ENCODE measurements at regions not wholly inside any gene's neighbourhood (a gene's known extent, or its start where the extent isn't known, plus 50 kb on each side); places are given as distances from the start of the nearest gene placed in this dataset.
A peak's percentile ranks its signal among the peaks of the same experiment; 100 is the strongest.

DNA sequence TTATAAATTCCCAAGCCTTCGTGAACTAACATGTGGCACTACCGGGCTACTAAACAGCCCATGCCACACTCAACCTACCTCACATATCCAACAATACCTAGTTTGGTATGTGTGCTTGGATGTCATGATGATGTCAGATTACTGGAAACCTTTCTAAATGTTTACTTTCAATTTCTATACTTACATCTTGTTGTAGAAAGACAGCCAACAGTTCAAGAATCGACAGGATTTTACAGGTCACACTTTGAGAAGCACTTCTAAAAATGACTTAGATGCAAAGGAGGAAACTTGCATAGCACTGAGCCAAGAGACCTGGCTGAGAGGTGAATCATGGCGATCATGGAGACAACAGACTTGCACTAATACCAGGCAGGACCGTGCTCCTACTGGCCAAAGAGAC is 209.9 kb downstream of the COL4A1 start:
- ATAC-seq (no peak), DNase-seq (ENCODE audit: low spot score in 2 of 2) (no peak)
- H3K4me3 Mint-ChIP-seq, result no peak overlapping the region
- H3K27ac Mint-ChIP-seq, result no peak overlapping the region
- H3K9me3 Mint-ChIP-seq, result peaks cover 10% of the 10 kb centered on the region
- no peaks in the 10 kb centered on the region for H3K36me3 Mint-ChIP-seq
- no peaks in the 10 kb centered on the region for H3K4me1 Mint-ChIP-seq

DNA sequence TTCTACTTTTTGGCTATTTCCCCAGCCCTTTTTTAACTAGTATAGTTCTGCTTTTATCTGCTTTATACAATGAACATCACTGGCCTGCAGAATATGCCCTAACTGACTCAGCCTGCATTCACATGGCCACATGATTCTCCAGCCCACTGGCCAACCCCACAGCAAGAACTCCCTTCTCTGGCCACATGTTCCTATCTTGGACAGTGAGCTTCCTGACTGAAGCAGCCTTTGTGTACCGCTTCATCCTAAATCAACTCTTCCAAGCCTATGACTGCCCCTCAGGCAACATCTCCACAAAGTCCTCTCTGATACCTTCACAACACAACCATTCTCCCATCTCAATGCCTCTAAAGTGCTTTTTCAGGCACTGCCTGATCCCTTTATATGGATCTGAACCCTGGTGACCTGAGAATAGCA is 214.1 kb downstream of the COL4A1 start:
- DNase-seq (ENCODE audit: low spot score in 2 of 2) (no peak), ATAC-seq (no peak)
- Mint-ChIP-seq H3K27ac (no peak overlapping the region), H3K4me3 (no peak overlapping the region), H3K4me1 (no peaks in the 10 kb centered on the region), H3K9me3 (no peaks in the 10 kb centered on the region), H3K36me3 (no peaks in the 10 kb centered on the region)

DNA sequence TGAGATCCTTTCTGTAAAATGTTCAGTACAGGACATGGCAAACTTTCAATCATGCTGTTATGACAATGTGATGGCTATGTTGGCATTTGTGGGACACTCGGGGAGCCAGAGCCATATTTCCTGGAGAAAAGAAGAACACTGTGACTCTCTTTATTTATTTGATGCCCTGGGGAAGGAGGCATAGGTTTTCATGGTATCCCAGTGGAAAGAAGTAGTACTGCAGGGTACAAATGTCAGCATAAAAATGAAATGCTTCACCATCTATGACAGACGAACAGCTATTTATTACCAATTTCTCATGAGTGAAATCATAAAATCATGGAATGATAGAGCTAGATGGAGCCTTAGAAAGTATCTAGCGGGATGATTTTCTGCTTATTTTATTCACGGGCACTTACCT is 217.1 kb downstream of the COL4A1 start:
- H3K36me3 Mint-ChIP-seq, result no peaks in the 10 kb centered on the region
- no peaks in the 10 kb centered on the region for H3K4me1 Mint-ChIP-seq
- ATAC-seq (no peak), DNase-seq (ENCODE audit: low spot score in 2 of 2) (no peak)
- no peaks in the 10 kb centered on the region for H3K9me3 Mint-ChIP-seq
- H3K4me3 Mint-ChIP-seq, result no peak overlapping the region
- no peak overlapping the region for H3K27ac Mint-ChIP-seq

DNA sequence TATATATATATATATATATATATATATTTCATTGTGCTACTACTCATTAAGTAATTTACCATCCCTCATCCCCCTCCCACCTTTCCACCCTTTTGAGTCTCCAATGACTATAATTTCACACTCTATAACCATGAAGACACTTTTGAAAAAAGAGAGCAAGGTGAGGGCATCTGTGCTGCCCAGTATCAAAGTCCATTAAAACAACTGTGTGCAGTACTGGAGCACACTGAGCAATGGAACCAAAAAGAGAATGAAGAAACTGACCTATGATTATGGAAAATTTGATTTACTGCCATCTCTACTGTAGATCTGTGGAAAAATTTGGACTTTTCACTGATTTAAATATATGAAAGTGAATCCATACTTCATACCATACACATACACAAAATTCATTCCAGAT is 217.9 kb downstream of the COL4A1 start:
- DNase-seq (ENCODE audit: low spot score in 2 of 2), result no peak
- Mint-ChIP-seq H3K4me3 (no peak overlapping the region), H3K27ac (no peak overlapping the region), H3K9me3 (no peaks in the 10 kb centered on the region), H3K36me3 (no peaks in the 10 kb centered on the region), H3K4me1 (no peaks in the 10 kb centered on the region)
- no peak for ATAC-seq

DNA sequence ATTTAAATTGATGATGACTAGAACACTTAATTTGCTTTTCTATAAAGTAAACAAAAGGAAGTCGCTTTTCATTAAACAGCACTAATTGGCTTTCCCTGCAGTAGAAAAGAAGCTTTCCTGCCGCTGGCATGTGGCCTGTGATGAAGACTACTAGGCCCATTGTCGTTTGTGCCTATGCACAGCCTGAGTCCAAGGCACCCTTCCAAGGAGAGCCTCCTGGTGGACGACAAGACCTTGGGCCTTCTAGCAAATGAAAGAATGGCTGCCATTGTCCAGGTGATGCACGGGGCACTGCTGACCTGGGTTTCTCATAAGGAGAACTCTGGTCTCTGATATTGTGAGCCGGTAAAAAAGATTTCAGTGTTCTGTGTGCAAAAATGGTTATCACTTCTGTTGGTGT is 233.0 kb downstream of the COL4A1 start:
- Mint-ChIP-seq H3K4me3 (no peak overlapping the region), H3K27ac (no peak overlapping the region), H3K36me3 (no peaks in the 10 kb centered on the region), H3K9me3 (peaks cover 6% of the 10 kb centered on the region), H3K4me1 (no peaks in the 10 kb centered on the region)
- DNase-seq (ENCODE audit: low spot score in 2 of 2), result no peak
- no peak for ATAC-seq

DNA sequence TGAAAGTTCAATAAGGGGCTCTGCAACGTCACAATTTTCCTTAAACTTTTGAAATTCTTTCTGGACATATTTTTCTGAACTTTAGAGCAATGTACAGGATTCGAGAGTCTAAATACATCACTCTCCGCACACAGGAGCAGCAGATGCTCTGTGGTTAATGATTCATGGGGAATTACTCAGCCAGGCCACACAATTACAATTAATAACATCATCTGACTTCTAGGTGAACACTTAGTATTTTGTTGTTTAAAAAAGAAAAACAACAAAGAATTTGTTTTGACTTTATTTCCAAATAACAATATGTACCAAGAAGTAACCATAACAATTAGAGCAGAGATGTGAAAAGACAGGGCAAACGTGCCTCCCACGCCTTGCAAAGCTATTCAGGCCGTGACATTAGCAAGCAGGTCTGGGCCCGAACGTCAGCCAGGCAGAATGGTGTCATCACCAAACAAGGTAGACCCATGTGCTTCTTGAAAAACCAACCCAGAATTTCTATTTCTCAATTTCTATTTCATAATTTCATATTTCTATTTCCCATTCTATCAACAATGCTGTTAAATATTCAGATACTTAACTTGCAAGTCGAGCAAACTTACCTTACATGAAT is 236.3 kb downstream of the COL4A1 start:
- H3K9me3 Mint-ChIP-seq, result peaks cover 3% of the 10 kb centered on the region
- H3K4me3 Mint-ChIP-seq, result no peak overlapping the region
- no peak for DNase-seq (ENCODE audit: low spot score in 2 of 2)
- no peak for ATAC-seq
- no peak overlapping the region for H3K27ac Mint-ChIP-seq
- H3K4me1 Mint-ChIP-seq, result no peaks in the 10 kb centered on the region
- no peaks in the 10 kb centered on the region for H3K36me3 Mint-ChIP-seq

DNA sequence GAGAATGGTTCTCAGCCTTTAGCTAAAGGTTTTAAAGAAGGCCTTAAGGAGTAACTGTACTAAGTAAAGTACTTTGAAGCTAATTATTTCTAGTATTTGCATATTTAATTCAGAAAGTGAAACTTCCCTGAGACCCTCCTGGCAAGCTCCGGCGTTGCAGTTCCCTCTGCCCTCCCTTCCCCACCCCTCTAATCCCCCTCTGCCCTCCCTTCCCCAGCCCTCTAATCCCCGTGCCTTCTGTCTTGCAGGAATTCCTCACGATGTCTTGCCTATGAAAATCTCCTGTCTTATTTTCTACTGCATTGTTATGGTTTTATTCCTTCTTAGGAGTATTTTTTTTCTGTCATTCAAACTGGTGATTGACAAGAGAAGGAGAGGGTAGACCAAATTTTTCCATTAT is 236.9 kb downstream of the COL4A1 start:
- no peak for ATAC-seq
- H3K36me3 Mint-ChIP-seq, result no peaks in the 10 kb centered on the region
- H3K9me3 Mint-ChIP-seq, result peaks cover 3% of the 10 kb centered on the region
- no peaks in the 10 kb centered on the region for H3K4me1 Mint-ChIP-seq
- DNase-seq (ENCODE audit: low spot score in 2 of 2), result no peak
- H3K4me3 Mint-ChIP-seq, result no peak overlapping the region
- no peak overlapping the region for H3K27ac Mint-ChIP-seq

DNA sequence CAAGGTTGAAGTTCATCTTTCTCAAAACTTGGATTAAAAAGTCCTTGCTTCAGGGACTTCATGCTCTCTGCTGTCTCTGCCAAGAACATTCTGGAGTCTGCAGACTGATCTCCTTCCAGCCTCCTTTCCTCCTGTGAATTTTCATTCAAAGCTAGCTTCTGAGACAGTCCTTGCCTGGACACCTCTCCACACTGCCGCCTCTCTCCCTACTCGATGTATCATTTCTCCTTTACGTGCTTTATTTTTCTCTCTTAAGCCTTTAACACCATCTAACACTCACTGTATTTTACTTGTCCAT is 238.8 kb downstream of the COL4A1 start:
- H3K9me3 Mint-ChIP-seq, result peaks cover 3% of the 10 kb centered on the region
- no peaks in the 10 kb centered on the region for H3K36me3 Mint-ChIP-seq
- no peaks in the 10 kb centered on the region for H3K4me1 Mint-ChIP-seq
- ATAC-seq, result no peak
- H3K4me3 Mint-ChIP-seq, result no peak overlapping the region
- no peak for DNase-seq (ENCODE audit: low spot score in 2 of 2)
- no peak overlapping the region for H3K27ac Mint-ChIP-seq

DNA sequence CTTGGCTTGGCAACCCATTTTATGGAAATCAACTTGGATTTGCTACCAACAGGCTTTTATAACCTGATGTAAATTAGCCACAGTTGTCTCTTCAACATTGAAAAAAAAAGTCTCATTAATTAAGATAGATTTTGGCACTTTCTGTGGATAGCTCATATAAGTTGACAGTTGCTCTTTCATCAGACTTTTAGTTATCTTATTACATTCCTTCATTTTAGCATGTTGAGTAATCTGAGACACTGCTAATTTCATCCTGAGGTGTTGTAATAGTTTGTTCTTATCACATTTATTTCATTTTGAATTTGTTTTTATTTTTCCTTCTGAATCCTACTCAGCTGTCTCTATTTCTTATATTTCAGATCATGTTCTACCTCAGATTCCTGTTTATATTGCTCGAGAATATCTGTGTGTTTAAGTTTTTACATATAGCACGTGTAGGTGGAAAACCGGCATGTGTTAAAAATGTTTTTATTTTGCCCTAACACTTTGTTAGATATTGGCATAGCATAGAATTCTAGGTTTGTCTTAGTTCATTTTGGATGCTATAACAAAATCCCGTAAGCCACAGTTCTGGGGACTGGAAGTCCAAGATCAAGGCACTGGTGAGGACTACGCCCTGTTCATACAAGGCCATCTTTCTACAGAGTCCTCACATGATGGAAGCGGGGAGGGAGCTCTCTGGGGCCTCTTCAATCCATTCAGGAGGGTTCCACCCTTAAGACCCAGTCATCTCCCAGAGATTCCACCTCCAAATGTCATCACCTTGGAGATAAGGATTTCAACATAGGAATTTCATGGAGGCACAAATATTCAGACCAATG is 239.4 kb downstream of the COL4A1 start:
- Mint-ChIP-seq H3K27ac (no peak overlapping the region), H3K36me3 (no peaks in the 10 kb centered on the region), H3K9me3 (peaks cover 3% of the 10 kb centered on the region), H3K4me1 (no peaks in the 10 kb centered on the region), H3K4me3 (no peak overlapping the region)
- ATAC-seq (no peak), DNase-seq (ENCODE audit: low spot score in 2 of 2) (no peak)

DNA sequence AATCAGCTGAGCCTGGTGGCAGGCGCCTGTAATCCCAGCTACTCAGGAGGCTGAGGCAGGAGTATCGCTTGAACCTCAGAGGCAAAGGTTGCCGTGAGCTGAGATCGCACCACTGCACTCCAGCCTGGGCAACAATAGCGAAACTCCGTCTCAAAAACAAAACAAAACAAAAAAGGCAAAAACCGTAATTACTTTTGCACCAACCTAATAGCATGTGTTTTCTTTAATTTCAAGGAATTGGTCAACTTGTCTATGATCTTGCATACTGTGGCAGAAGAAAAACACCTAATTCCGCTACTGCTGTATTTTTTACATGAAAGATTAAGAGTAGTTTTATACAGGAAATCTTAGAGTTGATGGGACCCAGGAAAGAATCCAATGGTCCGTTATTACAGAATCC is 241.2 kb downstream of the COL4A1 start:
- Mint-ChIP-seq H3K4me3 (no peak overlapping the region), H3K36me3 (no peaks in the 10 kb centered on the region), H3K9me3 (peaks cover 3% of the 10 kb centered on the region), H3K27ac (no peak overlapping the region), H3K4me1 (no peaks in the 10 kb centered on the region)
- no peak for ATAC-seq
- no peak for DNase-seq (ENCODE audit: low spot score in 2 of 2)

DNA sequence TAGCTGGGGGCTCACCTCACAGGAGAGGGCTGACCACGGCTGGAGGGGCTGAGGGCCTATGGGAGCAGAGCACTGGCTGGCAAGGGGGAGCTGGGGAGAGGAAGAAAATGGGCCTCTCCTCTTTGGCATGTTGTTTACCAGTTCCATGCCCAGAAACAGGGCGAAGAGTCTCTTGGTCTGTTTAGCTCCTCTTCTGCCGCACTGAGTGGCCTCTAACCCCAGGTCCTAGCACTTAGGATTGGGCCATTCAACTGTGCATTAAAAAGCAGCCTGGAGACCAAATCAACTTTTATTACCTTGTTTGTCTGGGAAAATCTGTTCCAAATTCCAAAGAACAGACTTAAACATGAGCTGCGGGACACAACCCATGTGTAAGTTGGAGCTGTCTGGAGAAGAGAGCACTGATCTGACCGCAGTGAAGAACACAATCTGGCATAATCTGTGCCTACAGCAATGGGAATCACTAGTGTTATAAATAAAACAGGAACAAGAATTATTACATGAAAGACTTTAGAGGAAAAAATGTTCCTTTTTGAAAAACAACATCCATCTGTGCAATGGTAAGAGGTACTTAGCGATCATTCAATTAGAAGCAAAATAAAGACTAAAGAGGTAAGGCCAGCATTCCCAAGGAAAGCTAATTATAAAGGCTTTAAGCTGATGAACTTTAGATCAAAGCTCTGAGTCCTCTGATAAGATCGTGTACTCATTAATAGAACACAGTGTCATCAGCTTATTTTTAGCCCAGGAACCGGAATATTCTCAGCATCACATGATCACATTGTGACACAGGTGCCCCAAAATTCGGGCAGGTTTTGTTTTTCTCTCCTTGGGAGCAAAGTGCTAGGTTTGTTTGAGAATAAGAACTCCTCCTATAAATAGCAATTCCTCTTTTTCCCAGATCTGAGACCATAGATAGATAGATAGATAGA is 243.2 kb downstream of the COL4A1 start:
- H3K4me3 Mint-ChIP-seq, result no peak overlapping the region
- DNase-seq (ENCODE audit: low spot score in 2 of 2), result no peak
- H3K36me3 Mint-ChIP-seq, result no peaks in the 10 kb centered on the region
- no peak overlapping the region for H3K27ac Mint-ChIP-seq
- H3K4me1 Mint-ChIP-seq, result no peaks in the 10 kb centered on the region
- peak; percentile 21 for ATAC-seq
- no peaks in the 10 kb centered on the region for H3K9me3 Mint-ChIP-seq

DNA sequence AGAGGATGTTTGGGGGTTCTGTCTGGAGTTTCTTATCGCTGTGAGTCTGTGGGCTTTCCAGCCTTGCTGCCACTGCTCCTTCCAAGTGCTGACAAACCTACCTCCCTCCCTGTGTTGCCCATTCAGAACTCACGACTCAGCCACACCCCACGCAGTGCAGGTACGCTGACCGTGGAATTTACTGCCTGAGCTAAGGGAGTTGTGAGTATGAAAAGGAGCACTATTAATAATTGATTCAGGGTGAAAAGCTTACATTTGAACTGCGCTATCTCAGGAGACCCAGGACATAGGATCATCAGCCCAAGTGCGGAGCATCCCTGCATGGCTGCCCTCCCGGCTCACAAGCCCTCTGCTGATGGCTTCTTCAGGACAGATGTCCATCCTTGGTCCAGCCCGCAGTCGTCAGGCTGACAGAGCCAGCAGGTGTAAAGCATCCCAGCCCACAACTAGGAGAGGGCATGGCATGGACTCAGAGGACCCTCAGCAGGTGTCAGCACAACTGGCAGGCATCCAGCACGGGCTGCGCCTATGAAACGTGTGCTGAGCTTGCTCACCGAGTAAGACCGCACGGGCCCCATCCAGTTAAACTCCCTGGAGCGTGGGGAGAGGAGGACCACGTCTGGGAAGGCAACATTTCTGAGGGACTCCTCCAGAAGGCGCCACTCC is 244.0 kb downstream of the COL4A1 start:
- ATAC-seq (peak; percentile 8), DNase-seq (ENCODE audit: low spot score in 2 of 2) (no peak)
- Mint-ChIP-seq H3K9me3 (no peaks in the 10 kb centered on the region), H3K4me3 (no peak overlapping the region), H3K36me3 (no peaks in the 10 kb centered on the region), H3K27ac (no peak overlapping the region), H3K4me1 (no peaks in the 10 kb centered on the region)

DNA sequence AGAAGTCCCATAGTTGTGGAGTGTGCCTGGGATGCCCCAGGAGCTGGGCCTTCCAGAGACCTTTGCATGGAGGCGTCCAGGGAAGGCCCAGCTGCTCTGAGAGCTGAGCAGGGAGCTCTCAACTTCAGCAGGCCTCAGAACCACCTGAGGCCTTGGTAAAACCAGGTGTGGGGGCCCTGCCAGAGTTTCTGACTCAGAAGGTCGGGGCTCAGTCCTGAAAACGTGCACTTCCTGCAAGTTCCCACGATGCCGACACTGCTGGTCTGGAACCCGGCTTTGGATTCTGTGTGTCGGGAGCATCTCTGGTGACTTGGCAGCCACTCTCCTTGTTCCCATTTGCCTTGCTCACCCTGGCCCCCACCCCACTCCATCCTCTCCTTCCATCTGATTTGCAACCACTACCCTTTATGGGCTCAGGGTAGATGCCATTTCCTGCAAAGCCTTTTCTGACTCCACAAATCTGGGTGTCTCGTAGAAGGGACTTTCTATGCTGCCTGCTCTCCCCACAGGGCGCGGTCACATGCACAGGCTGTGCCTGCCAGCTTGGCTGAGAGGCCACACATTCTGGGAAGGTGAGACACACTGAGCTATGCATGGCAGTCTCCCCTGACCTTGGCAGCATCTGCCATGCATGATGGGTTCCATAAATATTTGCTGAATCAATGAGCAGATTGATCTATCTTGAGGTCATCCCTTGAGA is 244.7 kb downstream of the COL4A1 start:
- ATAC-seq, result peak; percentile 13
- Mint-ChIP-seq H3K4me1 (no peaks in the 10 kb centered on the region), H3K4me3 (no peak overlapping the region), H3K9me3 (no peaks in the 10 kb centered on the region), H3K36me3 (no peaks in the 10 kb centered on the region), H3K27ac (no peak overlapping the region)
- no peak for DNase-seq (ENCODE audit: low spot score in 2 of 2)

DNA sequence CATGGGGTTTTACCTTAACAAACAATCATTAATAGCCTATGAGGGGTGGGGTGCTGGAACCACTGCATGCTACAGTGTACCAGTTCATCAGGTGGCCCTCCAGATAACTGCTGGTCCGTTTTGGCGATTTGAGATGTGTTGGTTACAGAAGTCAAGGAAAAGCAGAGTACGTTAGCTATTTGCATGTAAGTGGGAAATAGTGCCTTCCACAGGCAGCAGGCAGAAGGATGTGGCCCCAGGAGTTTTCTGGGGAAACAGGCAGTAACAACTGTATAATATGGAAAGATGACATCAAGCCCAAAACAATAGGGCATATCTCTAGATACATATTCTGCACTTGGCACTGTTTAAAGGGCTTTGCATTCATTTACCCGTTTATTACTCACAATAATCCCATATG is 245.7 kb downstream of the COL4A1 start:
- DNase-seq (ENCODE audit: low spot score in 2 of 2) (no peak), ATAC-seq (no peak)
- H3K9me3 Mint-ChIP-seq, result no peaks in the 10 kb centered on the region
- no peaks in the 10 kb centered on the region for H3K36me3 Mint-ChIP-seq
- H3K27ac Mint-ChIP-seq, result no peak overlapping the region
- H3K4me3 Mint-ChIP-seq, result no peak overlapping the region
- H3K4me1 Mint-ChIP-seq, result no peaks in the 10 kb centered on the region

DNA sequence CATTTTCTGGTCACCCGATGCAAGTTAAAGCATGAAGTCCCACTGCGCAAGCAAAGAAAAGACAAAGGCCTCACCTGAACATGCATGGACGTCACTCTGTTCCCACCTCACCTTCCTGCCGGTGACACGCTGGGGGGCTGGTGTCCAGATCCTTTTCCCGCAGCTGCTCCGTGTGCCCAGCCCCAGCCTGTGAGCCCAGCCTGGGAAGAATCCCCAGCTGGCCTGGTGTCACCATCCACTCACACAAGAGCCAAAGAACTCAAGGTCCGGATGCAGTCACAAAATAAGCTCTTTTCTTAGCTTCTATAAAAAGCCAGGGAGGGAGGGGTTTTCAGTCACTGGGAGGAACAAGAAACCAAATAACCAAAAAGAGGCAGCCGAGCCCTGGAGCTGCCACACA is 249.9 kb downstream of the COL4A1 start:
- Mint-ChIP-seq H3K4me1 (no peaks in the 10 kb centered on the region), H3K9me3 (peaks cover 7% of the 10 kb centered on the region), H3K36me3 (no peaks in the 10 kb centered on the region), H3K27ac (no peak overlapping the region), H3K4me3 (no peak overlapping the region)
- DNase-seq (ENCODE audit: low spot score in 2 of 2) (no peak), ATAC-seq (no peak)
